Inflammatory macrophage (primary cell): ENCODE measurements at regions not wholly inside any gene's neighbourhood (a gene's known extent, or its start where the extent isn't known, plus 50 kb on each side); places are given as distances from the start of the nearest gene placed in this dataset.
"Not testable (repeated sequence)": the region's sequence is repeated elsewhere in the genome, so short reads cannot be mapped to it uniquely, and the experiment has no call there.

Experiments used
- DNase-seq, 2 donors: peaks; one replicate each; pipeline ENCODE4 v3.0.0-alpha.2; 2020 to 2022

GRCh38 chr9:1495282-1496030 is 445.3 kb downstream of the DMRT2 start:
- no peak for DNase-seq

- no peak for DNase-seq
Observed at GRCh38 chr9:1505489-1505888, 455.3 kb downstream of the DMRT2 start.

GRCh38 chr9:1510712-1511111 is 460.6 kb downstream of the DMRT2 start:
- no peak for DNase-seq

- no peak for DNase-seq
Observed at GRCh38 chr9:1513105-1513504, 462.9 kb downstream of the DMRT2 start.

- DNase-seq: no peak
Observed at GRCh38 chr9:1514250-1514649, 464.1 kb downstream of the DMRT2 start.

GRCh38 chr9:1514776-1515363 is 464.7 kb downstream of the DMRT2 start:
- no peak for DNase-seq

- no peak for DNase-seq
Observed at GRCh38 chr9:1515557-1515956, 465.4 kb downstream of the DMRT2 start.

- DNase-seq: no peak
Observed at GRCh38 chr9:1521547-1521946, 471.4 kb downstream of the DMRT2 start.

GRCh38 chr9:1522219-1522767 is 472.1 kb downstream of the DMRT2 start:
- no peak for DNase-seq

- no peak for DNase-seq
Observed at GRCh38 chr9:1528456-1528855, 478.3 kb downstream of the DMRT2 start.

- no peak for DNase-seq
Observed at GRCh38 chr9:1530696-1531095, 480.5 kb downstream of the DMRT2 start.

GRCh38 chr9:1531424-1531823 is 481.3 kb downstream of the DMRT2 start:
- DNase-seq: no peak

GRCh38 chr9:1532171-1532570 is 482.0 kb downstream of the DMRT2 start:
- no peak for DNase-seq

GRCh38 chr9:1535051-1535450 is 480.1 kb upstream of the SMARCA2 start:
- DNase-seq: no peak

GRCh38 chr9:1535599-1535998 is 479.5 kb upstream of the SMARCA2 start:
- DNase-seq: no peak

- no peak for DNase-seq
Observed at GRCh38 chr9:1536522-1537170, 478.5 kb upstream of the SMARCA2 start.

GRCh38 chr9:1538301-1538700 is 476.8 kb upstream of the SMARCA2 start:
- no peak for DNase-seq

- DNase-seq: no peak
Observed at GRCh38 chr9:1539216-1539615, 475.9 kb upstream of the SMARCA2 start.

- DNase-seq: no peak
Observed at GRCh38 chr9:1550636-1551035, 464.5 kb upstream of the SMARCA2 start.

- no peak for DNase-seq
Observed at GRCh38 chr9:1554081-1555035, 460.8 kb upstream of the SMARCA2 start.

GRCh38 chr9:1558666-1559065 is 456.5 kb upstream of the SMARCA2 start:
- DNase-seq: not testable (repeated sequence)

GRCh38 chr9:1575939-1576338 is 439.2 kb upstream of the SMARCA2 start:
- no peak for DNase-seq

- no peak for DNase-seq
Observed at GRCh38 chr9:1580215-1580614, 434.9 kb upstream of the SMARCA2 start.
